ENCODE measurements at regions not wholly inside any gene's neighbourhood (a gene's known extent, or its start where the extent isn't known, plus 50 kb on each side); places are given as distances from the start of the nearest gene placed in this dataset.

DNA sequence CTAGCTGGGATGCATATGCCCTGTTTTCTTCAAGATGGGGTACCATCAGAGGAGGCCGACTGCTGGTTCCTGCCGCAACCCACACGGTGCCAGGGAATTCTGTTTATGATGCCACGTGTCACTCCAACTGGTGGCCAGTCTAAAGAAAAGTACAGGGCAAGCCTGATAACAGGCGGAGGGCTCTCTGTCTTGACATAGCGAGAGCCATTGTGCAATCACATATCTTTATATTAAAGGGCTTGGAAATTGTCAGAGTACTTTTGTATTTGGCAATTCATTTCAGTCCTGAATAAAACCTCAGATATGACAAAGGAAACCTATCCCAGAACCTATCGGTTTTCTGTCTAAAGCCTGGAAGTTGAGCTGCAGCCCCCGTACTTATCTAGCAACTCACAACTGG is 768.4 kb downstream of the TDRD15 start:
- TF ChIP-seq CTCF (IDR thresholded peaks at IDR 0.05) (no peak), POLR2A (IDR thresholded peaks at IDR 0.05) (no peak)

Measured in testis (tissue), 2 donors.